SK-N-SH (cell line): ENCODE measurements at regions not wholly inside any gene's neighbourhood (a gene's known extent, or its start where the extent isn't known, plus 50 kb on each side); places are given as distances from the start of the nearest gene placed in this dataset.

Experiments used
- POLR2AphosphoS5 ChIP-seq: IDR thresholded peaks from 2 replicates; pipeline ENCODE4 v1.6.1; 2012; ENCODE audit warnings: low read depth, low read length
- TAF1 ChIP-seq: IDR thresholded peaks from 2 replicates; pipeline ENCODE4 v1.6.1; 2012; ENCODE audit warnings: low read depth, mild to moderate bottlenecking, low read length, moderate library complexity, borderline replicate concordance
- TF ChIP-seq, protein P1 (sequence below): fragments of 200-600 bp; sonication (generic); IDR thresholded peaks from 2 replicates; pipeline ENCODE4 v1.6.1; 2017; ENCODE audit warnings: antibody characterized with exemption, mild to moderate bottlenecking, moderate library complexity
- TF ChIP-seq, protein P2 (sequence below): IDR thresholded peaks from 2 replicates; pipeline ENCODE4 v1.4.0; 2012; ENCODE audit warnings: low read depth, borderline replicate concordance
- TF ChIP-seq, protein P3 (sequence below): fragments of 150-350 bp; IDR thresholded peaks from 2 replicates; pipeline ENCODE4 v1.6.1; 2017; ENCODE audit warnings: antibody characterized with exemption, low read length, low read depth, borderline replicate concordance

DNA sequence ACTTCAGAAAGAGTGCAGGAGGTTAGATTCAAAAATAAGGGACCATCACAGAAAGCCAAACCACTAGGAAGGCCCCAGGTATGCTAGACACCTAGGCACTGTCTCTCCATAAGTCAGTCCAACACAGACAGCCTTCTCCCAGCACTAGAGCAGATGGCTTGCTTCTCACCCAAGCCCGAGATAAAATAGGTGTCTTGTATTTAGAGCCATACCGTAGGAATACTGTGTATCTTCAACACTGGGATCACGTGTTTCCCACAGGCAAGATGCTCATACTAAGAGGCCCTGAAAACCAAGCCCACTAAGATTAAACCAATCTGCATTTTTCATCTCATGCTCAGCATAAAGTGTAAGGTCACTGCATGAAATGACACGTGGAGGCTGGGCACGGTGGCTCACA, 223.3 kb upstream of the KAZN start:
- TF ChIP-seq, protein P1, sequence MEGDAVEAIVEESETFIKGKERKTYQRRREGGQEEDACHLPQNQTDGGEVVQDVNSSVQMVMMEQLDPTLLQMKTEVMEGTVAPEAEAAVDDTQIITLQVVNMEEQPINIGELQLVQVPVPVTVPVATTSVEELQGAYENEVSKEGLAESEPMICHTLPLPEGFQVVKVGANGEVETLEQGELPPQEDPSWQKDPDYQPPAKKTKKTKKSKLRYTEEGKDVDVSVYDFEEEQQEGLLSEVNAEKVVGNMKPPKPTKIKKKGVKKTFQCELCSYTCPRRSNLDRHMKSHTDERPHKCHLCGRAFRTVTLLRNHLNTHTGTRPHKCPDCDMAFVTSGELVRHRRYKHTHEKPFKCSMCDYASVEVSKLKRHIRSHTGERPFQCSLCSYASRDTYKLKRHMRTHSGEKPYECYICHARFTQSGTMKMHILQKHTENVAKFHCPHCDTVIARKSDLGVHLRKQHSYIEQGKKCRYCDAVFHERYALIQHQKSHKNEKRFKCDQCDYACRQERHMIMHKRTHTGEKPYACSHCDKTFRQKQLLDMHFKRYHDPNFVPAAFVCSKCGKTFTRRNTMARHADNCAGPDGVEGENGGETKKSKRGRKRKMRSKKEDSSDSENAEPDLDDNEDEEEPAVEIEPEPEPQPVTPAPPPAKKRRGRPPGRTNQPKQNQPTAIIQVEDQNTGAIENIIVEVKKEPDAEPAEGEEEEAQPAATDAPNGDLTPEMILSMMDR = no peak
- no peak for TF ChIP-seq TAF1
- no peak for TF ChIP-seq POLR2AphosphoS5
- TF ChIP-seq, protein P2, sequence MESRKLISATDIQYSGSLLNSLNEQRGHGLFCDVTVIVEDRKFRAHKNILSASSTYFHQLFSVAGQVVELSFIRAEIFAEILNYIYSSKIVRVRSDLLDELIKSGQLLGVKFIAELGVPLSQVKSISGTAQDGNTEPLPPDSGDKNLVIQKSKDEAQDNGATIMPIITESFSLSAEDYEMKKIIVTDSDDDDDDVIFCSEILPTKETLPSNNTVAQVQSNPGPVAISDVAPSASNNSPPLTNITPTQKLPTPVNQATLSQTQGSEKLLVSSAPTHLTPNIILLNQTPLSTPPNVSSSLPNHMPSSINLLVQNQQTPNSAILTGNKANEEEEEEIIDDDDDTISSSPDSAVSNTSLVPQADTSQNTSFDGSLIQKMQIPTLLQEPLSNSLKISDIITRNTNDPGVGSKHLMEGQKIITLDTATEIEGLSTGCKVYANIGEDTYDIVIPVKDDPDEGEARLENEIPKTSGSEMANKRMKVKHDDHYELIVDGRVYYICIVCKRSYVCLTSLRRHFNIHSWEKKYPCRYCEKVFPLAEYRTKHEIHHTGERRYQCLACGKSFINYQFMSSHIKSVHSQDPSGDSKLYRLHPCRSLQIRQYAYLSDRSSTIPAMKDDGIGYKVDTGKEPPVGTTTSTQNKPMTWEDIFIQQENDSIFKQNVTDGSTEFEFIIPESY = no peak
- TF ChIP-seq, protein P3, sequence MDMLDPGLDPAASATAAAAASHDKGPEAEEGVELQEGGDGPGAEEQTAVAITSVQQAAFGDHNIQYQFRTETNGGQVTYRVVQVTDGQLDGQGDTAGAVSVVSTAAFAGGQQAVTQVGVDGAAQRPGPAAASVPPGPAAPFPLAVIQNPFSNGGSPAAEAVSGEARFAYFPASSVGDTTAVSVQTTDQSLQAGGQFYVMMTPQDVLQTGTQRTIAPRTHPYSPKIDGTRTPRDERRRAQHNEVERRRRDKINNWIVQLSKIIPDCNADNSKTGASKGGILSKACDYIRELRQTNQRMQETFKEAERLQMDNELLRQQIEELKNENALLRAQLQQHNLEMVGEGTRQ = no peak
